HepG2 (cell line): ENCODE measurements at regions not wholly inside any gene's neighbourhood (a gene's known extent, or its start where the extent isn't known, plus 50 kb on each side); places are given as distances from the start of the nearest gene placed in this dataset.

Source experiments
- AGO2 ChIP-seq: fragments of 200-400 bp; formaldehyde crosslinking; optimal IDR thresholded peaks from 2 replicates; pipeline ENCODE3; 2017; ENCODE audit warnings: mild to moderate bottlenecking, low read depth, low read length, moderate library complexity
- CAMTA2 ChIP-seq: sonication (generic); formaldehyde crosslinking; IDR thresholded peaks from 2 replicates; pipeline ENCODE4 v1.4.0; 2020; ENCODE audit warnings: mild to moderate bottlenecking, missing genetic modification reagents, borderline replicate concordance
- DDIT3 ChIP-seq: sonication (generic); formaldehyde crosslinking; IDR thresholded peaks from 2 replicates; pipeline ENCODE4 v1.4.0; 2020; ENCODE audit warnings: mild to moderate bottlenecking, missing genetic modification reagents
- ELK4 ChIP-seq: sonication (generic); formaldehyde crosslinking; IDR thresholded peaks from 2 replicates; pipeline ENCODE4 v1.9.0; 2021; ENCODE audit warnings: missing genetic modification reagents, borderline replicate concordance
- MEIS1 ChIP-seq: sonication (generic); formaldehyde crosslinking; IDR thresholded peaks from 2 replicates; pipeline ENCODE4 v1.9.0; 2021; ENCODE audit warnings: mild to moderate bottlenecking, missing genetic modification reagents, moderate library complexity, borderline replicate concordance
- TBP ChIP-seq: sonication (generic); formaldehyde crosslinking; IDR thresholded peaks from 2 replicates; pipeline ENCODE4 v1.5.0; 2020; ENCODE audit warnings: missing genetic modification reagents
- THAP9 ChIP-seq: sonication (generic); formaldehyde crosslinking; IDR thresholded peaks from 2 replicates; pipeline ENCODE4; 2020; ENCODE audit warnings: missing genetic modification reagents, mild to moderate bottlenecking, borderline replicate concordance
- ZBTB43 ChIP-seq: sonication (generic); formaldehyde crosslinking; conservative IDR thresholded peaks from 2 replicates; pipeline ENCODE4 v1.4.0; 2020; ENCODE audit warnings: missing genetic modification reagents
- ZNF362 ChIP-seq: sonication (generic); formaldehyde crosslinking; IDR thresholded peaks from 2 replicates; pipeline ENCODE4 v1.4.0; 2020; ENCODE audit warnings: missing genetic modification reagents, mild to moderate bottlenecking, borderline replicate concordance
- ZNF746 ChIP-seq: sonication (generic); formaldehyde crosslinking; IDR thresholded peaks from 2 replicates; pipeline ENCODE4 v1.8.0; 2022; ENCODE audit warnings: mild to moderate bottlenecking, missing genetic modification reagents
- ZNF883 ChIP-seq: sonication (generic); formaldehyde crosslinking; IDR thresholded peaks from 2 replicates; pipeline ENCODE4 v1.5.1; 2020; ENCODE audit warnings: mild to moderate bottlenecking, missing genetic modification reagents; ENCODE audit errors: not compliant biosample characterization

- no peak for TF ChIP-seq DDIT3
- no peak for TF ChIP-seq TBP (CRISPR knock-in tag)
- TF ChIP-seq CAMTA2 (CRISPR knock-in tag): no peak
- no peak for TF ChIP-seq AGO2
- TF ChIP-seq ZNF883 (CRISPR knock-in tag): no peak
- no peak for TF ChIP-seq ELK4 (CRISPR knock-in tag)
- no peak for TF ChIP-seq ZNF362 (CRISPR knock-in tag)
- TF ChIP-seq THAP9 (CRISPR knock-in tag): no peak
- no peak for TF ChIP-seq ZNF746 (CRISPR knock-in tag)
- TF ChIP-seq MEIS1 (CRISPR knock-in tag): no peak
- TF ChIP-seq ZBTB43 (CRISPR knock-in tag): no peak
These were observed 50.1 kb upstream of the KCNJ15 start (continued) for GRCh38 chr21:38206646-38207045.
